Caco-2 (cell line): ENCODE measurements at regions not wholly inside any gene's neighbourhood (a gene's known extent, or its start where the extent isn't known, plus 50 kb on each side); places are given as distances from the start of the nearest gene placed in this dataset.

Experiments used
- BruUV-seq: library from RNA; stranded (reverse); fragments of 400-500 nt; replicated peaks from 2 replicates; lab custom pipeline; 2021; lab: Mats Ljungman, UMichigan
- CTCF ChIA-PET: fragments of 300-600 bp; sonication (Branson Sonifier 250); formaldehyde crosslinking; loops from one replicate; lab custom pipeline; 2022; ENCODE audit warnings: antibody characterized with exemption; lab: Charles Lee
- POLR2A ChIA-PET: fragments of 300-600 bp; sonication (Branson Sonifier 250); formaldehyde crosslinking; loops from one replicate; lab custom pipeline; 2022; ENCODE audit warnings: antibody characterized with exemption; lab: Charles Lee
- DNase-seq, 2 experiments: peaks; one replicate each; pipeline versions ENCODE4 v3.0.0 to v3.0.0-alpha.2; 2020 to 2022
- H3K27me3 ChIP-seq: replicated peaks from 2 replicates; pipeline ENCODE4 v1.6.0; 2011; ENCODE audit warnings: low read length; ENCODE audit not compliant: control insufficient read depth, insufficient read depth
- H3K36me3 ChIP-seq: 2 replicates; pipeline ENCODE4 v1.5.1; 2011; ENCODE audit warnings: low read length; ENCODE audit not compliant: control insufficient read depth, insufficient read depth
- H3K4me1 ChIP-seq: fragments of 250-450 bp; sonication (Bioruptor Pico); 2 replicates; pipeline ENCODE4 v1.5.1; 2020; ENCODE audit warnings: mild to moderate bottlenecking
- H3K4me3 ChIP-seq: 2 replicates; pipeline ENCODE4 v1.5.1; 2011; ENCODE audit warnings: low read depth, mild to moderate bottlenecking, control low read depth, low read length
- H3K9me3 ChIP-seq: fragments of 250-450 bp; sonication (Bioruptor Pico); 2 replicates; pipeline ENCODE4 v1.5.1; 2020; ENCODE audit warnings: mild to moderate bottlenecking, moderate library complexity
- H3K27ac Mint-ChIP-seq: one replicate; pipeline ENCODE4 v1.8.0; 2022; ENCODE audit warnings: mixed read lengths; ENCODE audit not compliant: unreplicated experiment
- H3K27me3 Mint-ChIP-seq: one replicate; pipeline ENCODE4 v1.8.0; 2022; ENCODE audit warnings: mixed read lengths; ENCODE audit not compliant: insufficient read depth, unreplicated experiment
- H3K36me3 Mint-ChIP-seq: one replicate; pipeline ENCODE4 v1.8.0; 2022; ENCODE audit warnings: mild to moderate bottlenecking, mixed read lengths; ENCODE audit not compliant: insufficient read depth, unreplicated experiment
- H3K4me1 Mint-ChIP-seq: one replicate; pipeline ENCODE4 v1.8.0; 2022; ENCODE audit warnings: low read depth, mixed read lengths; ENCODE audit not compliant: unreplicated experiment
- H3K4me3 Mint-ChIP-seq: one replicate; pipeline ENCODE4 v1.8.0; 2022; ENCODE audit warnings: mild to moderate bottlenecking, moderate library complexity, mixed read lengths; ENCODE audit not compliant: unreplicated experiment
- H3K9me3 Mint-ChIP-seq: one replicate; pipeline ENCODE4 v1.8.0; 2022; ENCODE audit warnings: mixed read lengths; ENCODE audit not compliant: unreplicated experiment
- intact Hi-C: fragments of 100-400 bp; cut with micrococcal nuclease; formaldehyde crosslinking; loops from one replicate; pipeline ENCODE4 v1.10.0; 2022; ENCODE audit not compliant: unreplicated experiment
- TF ChIP-seq, protein P1 (sequence below), 2 experiments: fragments of 200-600 bp in 1 of 2; IDR thresholded peaks; 1 replicate in 1 of 2; 2 replicates in 1 of 2; pipeline versions ENCODE4 v1.5.1 to v1.8.0; 2011 to 2022; ENCODE audit warnings: antibody characterized with exemption in 1 of 2, control low read depth in 1 of 2, inconsistent platforms in 1 of 2, low read depth in 1 of 2, low read length in 1 of 2, mild to moderate bottlenecking in 1 of 2, moderate library complexity in 1 of 2; ENCODE audit not compliant: insufficient read depth in 1 of 2, severe bottlenecking in 1 of 2, unreplicated experiment in 1 of 2

DNA sequence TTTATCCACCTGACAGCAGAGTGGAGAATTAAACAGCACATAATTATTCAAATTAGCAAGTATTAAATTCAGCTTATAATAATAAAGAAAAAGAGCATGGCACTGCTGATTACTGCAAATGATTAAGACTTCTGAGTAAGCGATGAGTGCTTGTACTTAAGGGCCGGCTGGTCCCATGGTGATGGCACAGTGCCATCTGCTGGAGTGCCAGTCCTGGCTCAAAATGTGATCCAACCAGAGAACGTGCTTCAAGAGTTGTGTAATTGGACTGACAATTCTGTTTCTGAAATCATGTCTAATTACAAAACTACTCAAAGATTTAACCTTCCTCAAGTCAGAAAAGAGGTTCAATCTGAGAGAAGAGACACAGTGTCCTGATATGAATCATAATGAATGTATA is 181.6 kb upstream of the RGS17 start:
- H3K27me3 Mint-ChIP-seq = peaks cover 11% of the 10 kb centered on the region
- no peaks in the 10 kb centered on the region for H3K9me3 ChIP-seq
- intact Hi-C loops = loop anchor here (1.0 kb wide), 2 partner anchors 81 to 280 kb away; no protein-coding TSS in a partner anchor
- CTCF ChIA-PET = no interaction called here
- no peaks in the 10 kb centered on the region for H3K9me3 Mint-ChIP-seq
- no peaks in the 10 kb centered on the region for H3K27me3 ChIP-seq
- POLR2A ChIA-PET = no interaction called here
- TF ChIP-seq, protein P1, sequence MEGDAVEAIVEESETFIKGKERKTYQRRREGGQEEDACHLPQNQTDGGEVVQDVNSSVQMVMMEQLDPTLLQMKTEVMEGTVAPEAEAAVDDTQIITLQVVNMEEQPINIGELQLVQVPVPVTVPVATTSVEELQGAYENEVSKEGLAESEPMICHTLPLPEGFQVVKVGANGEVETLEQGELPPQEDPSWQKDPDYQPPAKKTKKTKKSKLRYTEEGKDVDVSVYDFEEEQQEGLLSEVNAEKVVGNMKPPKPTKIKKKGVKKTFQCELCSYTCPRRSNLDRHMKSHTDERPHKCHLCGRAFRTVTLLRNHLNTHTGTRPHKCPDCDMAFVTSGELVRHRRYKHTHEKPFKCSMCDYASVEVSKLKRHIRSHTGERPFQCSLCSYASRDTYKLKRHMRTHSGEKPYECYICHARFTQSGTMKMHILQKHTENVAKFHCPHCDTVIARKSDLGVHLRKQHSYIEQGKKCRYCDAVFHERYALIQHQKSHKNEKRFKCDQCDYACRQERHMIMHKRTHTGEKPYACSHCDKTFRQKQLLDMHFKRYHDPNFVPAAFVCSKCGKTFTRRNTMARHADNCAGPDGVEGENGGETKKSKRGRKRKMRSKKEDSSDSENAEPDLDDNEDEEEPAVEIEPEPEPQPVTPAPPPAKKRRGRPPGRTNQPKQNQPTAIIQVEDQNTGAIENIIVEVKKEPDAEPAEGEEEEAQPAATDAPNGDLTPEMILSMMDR (IDR thresholded peaks at IDR 0.05; ENCODE audit: insufficient read depth in 1 of 2, low read depth in 1 of 2, low read length in 1 of 2, severe bottlenecking in 1 of 2, unreplicated experiment in 1 of 2) = peak; percentile 33 to 60
- H3K4me1 ChIP-seq = no peaks in the 10 kb centered on the region
- BruUV-seq = no TSS peak
- H3K36me3 ChIP-seq = no peaks in the 10 kb centered on the region
- H3K4me1 Mint-ChIP-seq = no peaks in the 10 kb centered on the region
- H3K4me3 ChIP-seq = no peak overlapping the region
- H3K36me3 Mint-ChIP-seq = no peaks in the 10 kb centered on the region
- H3K27ac Mint-ChIP-seq = no peak overlapping the region
- peak in 1 of 2 experiments; percentile 37 for DNase-seq
- H3K4me3 Mint-ChIP-seq = no peak overlapping the region

DNA sequence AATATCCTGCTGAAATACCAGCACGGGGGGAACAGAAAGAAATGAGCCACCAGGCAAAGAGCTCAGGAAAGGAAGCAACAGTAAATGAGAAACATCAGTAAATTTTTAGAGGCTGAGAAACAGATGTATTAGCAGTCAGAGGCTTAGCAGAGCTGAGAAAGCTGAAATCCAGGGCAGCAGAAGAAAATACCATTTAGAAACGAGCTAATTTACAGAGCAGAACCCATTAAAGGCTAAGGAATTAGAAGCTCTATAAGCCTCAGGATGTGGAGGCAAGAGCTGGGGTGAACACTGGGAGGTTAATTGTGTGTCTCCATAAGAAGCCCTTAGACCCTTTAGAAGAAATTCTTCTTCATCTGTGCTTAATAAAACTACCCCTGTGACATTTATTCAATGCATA is 178.6 kb upstream of the RGS17 start:
- no peaks in the 10 kb centered on the region for H3K36me3 ChIP-seq
- Mint-ChIP-seq H3K9me3 (no peaks in the 10 kb centered on the region), H3K27me3 (peaks cover 11% of the 10 kb centered on the region), H3K27ac (no peak overlapping the region), H3K4me1 (no peaks in the 10 kb centered on the region), H3K4me3 (no peak overlapping the region), H3K36me3 (no peaks in the 10 kb centered on the region)
- ChIA-PET CTCF (interaction anchor here (0.7 kb wide), 1 partner anchor 53 kb away, joined by 3 read pairs; no protein-coding TSS in a partner anchor), POLR2A (no interaction called here)
- H3K9me3 ChIP-seq = no peaks in the 10 kb centered on the region
- no peak overlapping the region for H3K4me3 ChIP-seq
- TF ChIP-seq, protein P1 (IDR thresholded peaks at IDR 0.05; ENCODE audit: insufficient read depth in 1 of 2, low read depth in 1 of 2, low read length in 1 of 2, severe bottlenecking in 1 of 2, unreplicated experiment in 1 of 2) = no peak
- no peak for DNase-seq
- intact Hi-C loops = no loop called here
- no TSS peak for BruUV-seq
- H3K4me1 ChIP-seq = no peaks in the 10 kb centered on the region
- no peaks in the 10 kb centered on the region for H3K27me3 ChIP-seq

DNA sequence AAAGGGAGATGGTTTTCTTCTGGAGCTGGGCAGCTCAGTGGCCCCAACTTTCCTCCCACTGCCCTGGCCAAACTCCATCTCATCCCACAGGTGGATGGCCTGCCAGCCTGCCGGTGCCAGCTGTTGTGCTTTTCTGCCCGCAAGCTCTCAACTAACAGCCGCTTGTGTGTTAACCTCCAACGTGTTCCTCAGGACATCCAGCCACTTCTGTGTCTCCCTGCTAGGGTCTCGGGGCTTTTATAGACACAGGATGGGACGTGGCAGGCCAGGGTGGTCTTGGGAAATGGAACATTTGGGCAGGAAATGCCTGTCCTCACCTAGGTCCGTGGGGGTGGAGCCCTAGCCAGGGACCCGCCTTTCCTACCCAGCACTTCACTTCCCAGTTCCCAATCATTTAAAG is 171.1 kb upstream of the RGS17 start:
- Mint-ChIP-seq H3K27me3 (peaks cover 5% of the 10 kb centered on the region), H3K4me1 (no peaks in the 10 kb centered on the region), H3K9me3 (no peaks in the 10 kb centered on the region), H3K4me3 (no peak overlapping the region), H3K36me3 (no peaks in the 10 kb centered on the region), H3K27ac (no peak overlapping the region)
- intact Hi-C loops = no loop called here
- DNase-seq = no peak
- Histone ChIP-seq H3K4me3 (no peak overlapping the region), H3K36me3 (no peaks in the 10 kb centered on the region), H3K9me3 (no peaks in the 10 kb centered on the region), H3K27me3 (no peaks in the 10 kb centered on the region), H3K4me1 (no peaks in the 10 kb centered on the region)
- ChIA-PET CTCF (no interaction called here), POLR2A (no interaction called here)
- BruUV-seq = no TSS peak
- TF ChIP-seq, protein P1 (IDR thresholded peaks at IDR 0.05; ENCODE audit: insufficient read depth in 1 of 2, low read depth in 1 of 2, low read length in 1 of 2, severe bottlenecking in 1 of 2, unreplicated experiment in 1 of 2) = no peak
